ENCODE measurements at regions not wholly inside any gene's neighbourhood (a gene's known extent, or its start where the extent isn't known, plus 50 kb on each side); places are given as distances from the start of the nearest gene placed in this dataset.
"Not testable (repeated sequence)": the region's sequence is repeated elsewhere in the genome, so short reads cannot be mapped to it uniquely, and the experiment has no call there.

DNA sequence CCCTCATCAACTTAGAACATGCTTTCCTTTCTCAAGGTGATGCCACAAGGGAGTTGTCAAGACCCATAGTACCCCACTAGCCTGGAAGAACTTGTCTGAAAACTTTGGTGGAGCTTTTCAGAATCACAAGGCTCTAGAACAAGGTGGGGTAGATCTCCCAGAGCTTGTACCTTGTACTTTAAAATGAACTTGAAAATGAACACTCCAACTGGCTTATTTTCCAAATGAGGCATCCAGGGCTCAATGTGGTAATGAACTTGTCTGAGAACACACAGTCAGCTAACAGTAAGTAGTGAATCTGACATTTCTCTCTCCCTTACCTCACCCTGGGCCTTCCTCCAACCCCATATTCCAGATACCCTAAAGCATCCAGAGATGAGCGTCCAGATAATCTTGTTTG, 81.8 kb upstream of the THBS1 start:
- DNase-seq, result no peak

DNA sequence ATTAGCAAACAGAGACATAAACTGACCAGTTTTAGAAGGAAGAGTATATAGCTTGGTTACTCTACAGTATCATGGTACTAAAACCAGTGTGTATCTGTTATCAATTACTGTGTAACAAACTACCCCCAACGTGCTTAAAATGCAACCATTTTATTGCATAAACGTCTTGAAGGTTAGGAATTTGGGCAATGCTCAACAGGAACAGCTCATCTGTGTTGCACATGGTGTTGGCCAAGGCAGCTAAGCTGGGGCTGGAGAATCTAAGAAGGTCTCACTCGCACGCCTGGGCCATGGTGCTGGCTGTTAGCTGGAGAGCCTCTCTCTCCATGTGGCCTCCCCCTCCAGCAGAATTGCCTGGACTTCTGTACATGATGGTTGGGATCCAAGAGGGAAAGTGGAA, 81.2 kb upstream of the THBS1 start:
- no peak for DNase-seq

DNA sequence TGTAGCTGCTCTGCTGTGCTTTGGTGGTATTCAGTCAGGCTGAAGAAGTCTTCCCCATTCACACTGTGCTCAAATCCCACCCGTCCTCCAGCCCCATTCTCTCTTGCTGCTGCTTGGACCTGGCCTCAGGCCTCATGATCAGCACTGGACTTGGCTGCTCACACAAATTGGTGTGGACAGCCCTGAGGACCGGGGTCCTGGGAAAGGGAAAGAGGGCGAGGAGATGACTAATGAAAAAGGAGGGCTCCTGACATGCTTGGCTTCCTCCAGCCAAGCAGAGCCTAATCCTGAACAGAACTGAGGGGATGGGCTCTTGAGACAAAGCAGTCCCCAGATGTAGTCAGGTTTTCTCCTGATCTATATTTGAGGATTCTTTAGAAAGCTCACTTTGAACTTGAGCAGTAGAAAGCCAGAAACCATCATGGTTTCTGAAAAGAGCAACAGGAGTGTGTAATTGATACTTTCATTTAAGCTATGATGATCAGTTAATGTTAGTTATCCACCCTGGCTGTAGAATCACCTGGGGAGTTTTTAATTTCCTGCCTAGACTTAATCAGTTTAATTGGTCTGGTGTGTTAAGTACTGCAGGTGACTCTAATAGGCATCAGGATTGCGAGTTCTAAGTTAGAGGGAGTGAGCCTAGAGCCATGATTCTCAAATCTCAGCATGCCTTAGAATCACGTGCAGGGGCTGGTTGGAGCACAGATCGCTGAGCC, 79.4 kb upstream of the THBS1 start:
- no peak for DNase-seq

DNA sequence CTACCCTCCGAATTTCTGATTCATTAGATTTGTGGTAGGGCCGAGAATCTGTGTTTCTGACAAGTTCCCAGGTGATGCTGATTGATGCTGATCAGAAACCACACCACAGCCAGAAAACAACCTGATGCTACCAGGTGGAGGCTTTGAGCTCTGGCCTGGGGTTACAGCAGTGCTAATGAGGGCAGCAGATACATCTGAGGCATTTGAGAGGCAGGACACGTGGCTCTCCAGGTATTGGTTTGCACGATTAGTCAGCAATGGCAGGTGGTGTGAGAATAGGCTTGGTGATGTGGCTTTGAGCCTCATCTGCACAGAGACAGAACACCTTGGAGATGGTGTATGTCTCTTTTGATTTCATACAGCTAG, 78.8 kb upstream of the THBS1 start:
- DNase-seq, result no peak

DNA sequence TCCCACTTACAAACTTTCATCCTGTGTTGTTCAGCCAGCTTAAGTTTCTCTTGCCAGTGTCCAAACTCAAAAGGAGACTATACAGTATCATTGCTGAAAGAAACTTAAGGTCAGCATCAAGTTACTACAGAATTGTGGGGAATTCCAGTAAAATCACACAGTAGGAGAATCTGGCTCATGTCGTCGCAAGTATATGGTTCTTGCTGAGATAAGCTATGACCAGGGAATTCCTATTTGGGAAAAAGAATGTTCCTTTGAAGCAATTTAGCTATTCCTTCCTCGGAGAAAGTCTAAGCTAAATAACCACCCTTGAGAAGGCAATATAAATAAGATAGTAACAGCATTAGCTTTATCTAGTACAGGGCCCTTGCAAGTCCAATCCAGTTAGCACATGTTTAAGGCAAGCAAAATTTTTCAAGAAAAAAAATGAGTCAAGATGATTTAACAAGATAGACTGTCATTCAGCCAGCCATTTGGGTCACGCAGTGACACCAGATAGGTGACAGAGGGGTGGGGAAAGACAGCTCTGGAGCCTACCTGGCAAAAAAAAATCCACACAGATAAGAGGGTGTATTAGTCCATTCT, 78.2 kb upstream of the THBS1 start:
- no peak for DNase-seq

DNA sequence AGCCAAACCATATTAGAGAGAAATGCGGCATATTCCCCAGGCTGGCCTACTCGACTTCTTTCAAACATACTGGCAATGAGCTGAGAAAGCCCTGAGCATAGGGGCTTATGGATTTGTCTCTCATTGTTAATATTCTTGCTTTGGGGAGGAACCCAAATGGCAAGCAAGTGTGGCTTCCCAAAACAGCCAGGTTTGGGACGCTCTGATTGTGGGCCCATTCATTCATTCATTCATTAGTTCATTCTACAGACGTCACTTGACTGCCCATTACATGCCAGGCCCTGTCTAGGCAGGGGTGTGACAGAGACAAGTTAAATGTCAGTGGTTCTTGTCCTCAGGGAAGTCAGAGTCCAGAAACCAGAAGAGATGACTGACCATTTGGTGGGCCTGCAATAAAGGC, 77.4 kb upstream of the THBS1 start:
- no peak for DNase-seq

DNA sequence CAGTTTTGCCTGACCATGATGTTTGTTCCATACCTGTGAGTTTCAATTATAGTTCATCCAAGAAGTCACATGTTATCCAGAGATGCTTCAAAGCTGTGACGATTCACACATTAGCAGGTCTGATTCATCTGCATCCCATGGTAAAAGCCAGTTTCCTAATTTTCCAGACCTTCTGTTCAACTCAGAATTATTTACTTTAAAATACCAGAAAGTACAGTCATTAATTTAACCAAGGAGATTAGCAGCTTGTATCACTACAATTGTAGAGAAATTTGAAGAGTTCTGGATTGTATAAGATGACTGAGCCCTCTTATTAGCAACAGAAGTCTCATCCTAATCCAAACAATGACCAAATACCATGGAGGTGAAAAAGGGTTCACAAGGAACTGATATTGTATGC, 76.1 kb upstream of the THBS1 start:
- no peak for DNase-seq

DNA sequence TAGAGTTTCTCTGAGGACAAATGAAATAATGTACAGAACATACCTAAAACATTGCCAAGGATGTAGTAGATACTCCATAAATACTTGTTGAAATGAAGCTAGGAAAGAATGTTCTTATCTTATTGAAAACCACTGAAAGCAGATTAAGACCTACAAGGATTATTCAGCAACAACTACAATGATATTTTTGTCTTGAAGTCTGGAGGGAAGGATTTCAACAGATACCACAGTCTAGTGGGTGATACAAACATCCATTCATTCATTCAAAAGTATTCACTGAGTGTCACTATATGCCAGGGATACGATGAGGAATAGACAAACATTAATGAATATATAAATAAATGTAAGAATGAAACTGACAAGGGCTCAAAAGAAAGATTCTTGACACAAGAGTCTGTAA, 74.7 kb upstream of the THBS1 start:
- no peak for DNase-seq

DNA sequence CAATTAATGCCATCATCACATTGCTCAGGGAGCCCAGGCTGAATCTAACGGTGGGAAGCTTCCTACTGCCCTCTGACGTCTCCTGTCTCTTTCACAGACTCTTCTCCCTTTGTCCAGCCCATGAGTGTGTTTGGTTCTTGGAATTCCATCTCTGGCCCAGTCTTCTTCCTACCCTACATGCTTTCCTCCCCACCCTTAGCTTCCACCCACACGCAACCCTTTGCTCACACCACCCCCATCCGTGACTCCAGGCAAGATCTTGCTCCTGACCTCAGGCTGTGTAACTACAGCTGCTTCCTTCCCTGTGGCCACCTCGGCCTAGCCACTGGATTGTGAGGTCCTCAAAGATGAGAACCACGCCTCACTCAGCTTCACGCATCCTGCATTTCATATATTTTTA, 72.3 kb upstream of the THBS1 start:
- no peak for DNase-seq

DNA sequence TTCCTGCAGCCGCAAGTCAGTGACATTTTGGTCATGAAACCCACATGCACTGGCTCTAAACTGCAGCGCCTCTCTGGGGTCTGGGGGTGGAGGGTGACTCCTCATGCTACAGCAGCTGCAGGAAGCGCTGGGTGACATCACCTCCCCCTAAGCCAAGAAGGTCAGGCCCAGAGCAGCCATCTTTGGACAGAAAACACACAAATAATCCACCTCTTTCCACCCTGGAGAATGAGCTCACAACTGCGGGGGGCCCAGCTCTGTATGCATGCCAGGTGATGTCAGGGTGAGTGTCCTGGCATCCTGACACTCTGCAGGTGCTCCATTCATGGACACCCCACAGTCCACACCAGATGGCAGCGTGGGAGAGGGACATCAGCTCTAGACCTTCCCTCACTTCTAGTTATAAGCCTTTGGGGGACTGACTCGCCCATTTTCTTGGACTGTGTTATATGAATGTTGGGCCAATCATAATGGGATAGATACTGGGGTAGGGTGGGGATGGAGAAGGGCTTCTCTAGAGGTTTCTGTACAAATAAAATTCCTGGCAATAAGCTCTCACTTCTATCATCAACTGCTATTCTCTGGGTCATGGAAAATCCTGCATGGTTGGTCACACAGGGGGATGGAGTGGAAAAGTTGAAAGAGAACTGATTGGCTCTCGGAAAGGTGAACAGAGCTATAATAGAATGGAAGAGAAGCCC, 70.7 kb upstream of the THBS1 start:
- DNase-seq, result no peak

DNA sequence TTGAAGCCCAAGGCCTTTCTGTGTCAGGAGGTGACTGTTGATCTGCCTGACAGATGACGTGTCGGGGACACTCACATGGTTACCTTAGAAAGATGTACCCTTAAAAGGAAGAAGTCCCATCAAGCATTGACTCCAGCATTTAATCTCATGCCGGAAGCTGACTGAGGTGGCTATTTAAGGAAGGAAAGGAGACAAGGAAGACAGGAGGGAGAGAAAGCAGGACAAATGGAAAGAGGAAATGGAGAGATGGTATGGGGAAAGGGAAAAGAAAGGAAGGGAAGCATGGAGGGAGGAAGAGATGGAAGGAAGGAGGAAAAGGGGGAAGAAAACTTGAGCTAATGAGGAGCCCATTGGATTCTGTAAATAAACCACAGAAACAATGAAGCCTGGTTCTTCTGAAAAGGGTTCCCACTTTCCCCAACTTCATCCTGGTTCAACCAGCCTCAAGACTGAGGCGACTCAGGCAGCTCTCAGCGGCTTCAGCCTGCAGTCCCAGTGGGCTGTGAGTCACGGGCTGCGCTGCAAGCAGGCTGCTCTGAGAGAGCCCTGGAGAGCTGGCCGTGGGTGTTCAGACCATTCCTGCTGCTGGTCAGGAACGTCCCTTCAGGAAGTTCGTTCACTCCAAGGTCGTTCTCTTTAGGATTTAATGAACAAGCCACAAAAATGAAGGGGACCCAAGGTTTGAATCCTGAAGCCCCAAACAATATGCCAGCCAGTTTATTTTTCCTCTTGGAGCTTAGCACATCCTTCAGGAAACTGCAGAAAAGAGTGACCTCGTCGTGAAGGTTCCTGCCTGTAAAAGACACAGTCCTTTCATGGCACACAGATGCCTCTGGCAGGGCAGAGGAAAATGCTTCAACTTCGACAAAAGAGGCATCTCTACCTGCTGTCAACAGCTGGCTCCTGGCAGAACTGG, 69.6 kb upstream of the THBS1 start:
- no peak for DNase-seq

DNA sequence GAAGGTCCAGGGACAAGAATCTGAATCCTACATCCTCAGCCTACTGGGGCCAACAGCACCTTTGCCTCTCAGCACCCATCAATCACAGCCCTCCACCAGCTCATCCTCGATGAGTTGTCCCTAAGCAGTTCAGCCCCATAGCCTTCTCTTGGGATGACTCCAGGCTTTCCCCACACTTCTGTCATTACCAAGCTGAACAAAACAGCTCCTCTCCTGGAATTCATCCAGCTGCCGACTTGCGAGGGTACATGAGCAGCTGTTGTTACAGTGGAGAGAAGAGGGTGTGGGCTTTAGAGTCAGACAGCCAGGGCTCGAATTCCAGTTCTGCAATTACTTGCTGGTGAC, 69.0 kb upstream of the THBS1 start:
- DNase-seq, result no peak

DNA sequence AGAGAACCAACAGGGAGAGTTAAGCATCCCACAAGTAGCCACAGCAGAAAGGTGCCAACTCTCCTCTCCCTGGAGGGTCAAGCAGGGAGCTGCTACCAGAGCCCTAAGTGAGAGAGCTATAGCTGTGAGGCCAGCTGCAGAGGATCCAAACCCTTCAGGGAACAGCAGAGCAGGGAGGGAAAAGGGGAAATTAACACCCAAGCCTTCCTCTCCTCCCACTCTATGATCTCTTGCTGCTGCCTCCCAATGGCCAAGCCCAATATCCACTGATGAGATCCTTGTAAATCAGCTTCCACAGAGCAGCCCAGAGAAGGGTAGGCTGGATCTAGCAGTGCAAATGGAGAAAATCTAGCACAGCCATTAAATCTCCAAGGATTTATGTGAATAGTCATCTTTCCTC, 68.2 kb upstream of the THBS1 start:
- DNase-seq, result no peak

DNA sequence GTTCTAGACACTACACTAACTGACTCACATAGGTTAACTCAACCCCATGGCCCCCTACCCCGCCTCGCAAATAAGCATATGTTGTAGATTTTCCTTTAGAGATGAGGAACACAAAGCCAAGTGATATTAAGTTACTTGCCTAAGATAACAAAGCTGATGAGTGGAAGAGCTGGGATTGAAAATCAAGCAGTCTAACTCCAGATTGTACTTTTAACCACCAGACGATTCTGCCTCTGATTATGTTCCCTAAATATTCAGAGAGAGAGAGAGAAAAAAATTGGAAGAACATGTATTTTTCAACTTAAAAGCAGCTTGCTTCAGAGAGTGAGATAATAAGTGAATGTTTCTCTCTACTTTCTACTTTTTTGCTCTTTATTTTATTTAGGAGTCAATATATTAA, 66.9 kb upstream of the THBS1 start:
- no peak for DNase-seq

DNA sequence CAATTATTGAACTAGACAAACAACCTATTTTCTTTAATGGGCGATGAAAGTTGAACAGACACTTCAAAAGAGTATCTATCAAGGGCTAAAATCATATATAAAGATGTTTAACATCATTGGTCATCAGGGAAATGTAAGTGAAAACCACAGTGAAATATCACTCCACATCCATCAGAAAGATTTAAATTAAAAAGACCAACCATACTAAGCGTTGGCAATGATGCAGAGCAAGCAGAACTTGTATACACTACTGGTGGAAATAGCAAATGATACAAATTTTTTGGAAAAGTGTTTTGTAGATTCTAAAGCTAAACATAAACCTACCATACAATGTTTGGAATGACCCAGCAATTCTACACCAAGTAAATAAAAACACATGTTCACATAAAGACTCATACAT, 65.9 kb upstream of the THBS1 start:
- no peak for DNase-seq

DNA sequence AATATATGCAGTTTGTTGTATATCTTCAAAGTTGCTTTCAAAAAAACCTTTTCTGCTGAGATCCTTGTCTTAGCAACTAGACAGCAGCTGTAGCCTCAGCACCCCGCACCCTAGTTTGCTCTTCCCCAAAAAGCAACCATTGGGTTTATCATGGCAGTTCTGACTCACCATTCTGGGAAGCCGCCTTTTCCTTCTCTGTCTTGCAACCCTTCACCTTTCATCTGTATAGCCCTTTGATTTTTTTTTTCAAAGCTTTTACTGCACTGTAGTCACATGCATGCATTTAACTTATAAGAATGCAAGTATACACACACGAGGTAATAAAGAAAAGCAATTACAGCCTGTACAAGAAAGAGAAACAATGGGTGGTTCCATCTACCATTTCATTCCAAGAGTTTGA, 65.1 kb upstream of the THBS1 start:
- DNase-seq, result no peak

DNA sequence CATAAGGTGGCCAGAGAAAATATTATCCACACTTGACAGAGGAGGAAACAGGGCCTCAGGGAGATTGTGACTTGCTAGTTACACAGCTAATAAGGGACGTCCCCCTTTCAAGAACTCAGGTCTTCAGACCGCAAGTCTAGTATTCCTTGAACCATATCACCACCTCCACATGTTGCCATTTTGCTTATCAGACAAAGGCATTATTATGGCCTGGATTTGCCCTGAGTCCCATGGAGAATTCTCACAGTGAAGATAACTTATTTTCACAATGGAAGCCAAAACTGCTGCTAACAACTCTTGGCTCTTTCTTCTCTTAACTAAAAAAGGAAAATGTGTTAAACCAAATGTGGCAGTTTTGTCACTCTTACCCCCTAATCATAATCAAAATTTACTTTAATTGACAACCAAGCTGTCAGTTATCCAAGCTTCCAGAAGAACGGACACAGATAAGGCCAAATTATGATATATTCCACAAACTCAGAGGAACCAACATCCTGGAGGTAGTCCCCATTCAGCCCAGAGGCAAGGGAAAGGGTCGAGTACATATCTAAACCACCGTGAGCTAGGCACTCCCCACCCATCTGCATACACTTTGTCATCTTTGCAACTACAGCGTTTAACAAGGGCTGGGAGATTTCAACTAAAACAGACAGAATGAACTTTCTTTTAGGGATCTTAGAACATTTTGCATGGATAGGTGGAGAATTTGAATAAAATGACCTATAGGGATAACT, 63.6 kb upstream of the THBS1 start:
- DNase-seq, result no peak

DNA sequence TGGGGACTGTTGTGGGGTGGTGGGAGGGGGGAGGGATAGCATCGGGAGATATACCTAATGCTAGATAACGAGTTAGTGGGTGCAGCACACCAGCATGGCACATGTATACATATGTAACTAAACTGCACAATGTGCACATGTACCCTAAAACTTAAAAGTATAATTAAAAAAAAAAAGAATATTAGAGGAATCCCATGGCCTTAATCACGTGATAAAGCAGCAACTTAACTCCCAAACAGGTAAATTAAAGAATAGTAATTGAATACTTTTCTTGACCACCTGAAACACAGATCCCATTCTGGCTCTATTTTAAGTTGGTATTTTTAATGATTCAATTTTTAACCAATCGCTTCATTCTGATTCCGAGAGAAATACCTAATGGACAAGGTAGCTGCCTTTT, 56.9 kb upstream of the THBS1 start:
- not testable (repeated sequence) for DNase-seq

DNA sequence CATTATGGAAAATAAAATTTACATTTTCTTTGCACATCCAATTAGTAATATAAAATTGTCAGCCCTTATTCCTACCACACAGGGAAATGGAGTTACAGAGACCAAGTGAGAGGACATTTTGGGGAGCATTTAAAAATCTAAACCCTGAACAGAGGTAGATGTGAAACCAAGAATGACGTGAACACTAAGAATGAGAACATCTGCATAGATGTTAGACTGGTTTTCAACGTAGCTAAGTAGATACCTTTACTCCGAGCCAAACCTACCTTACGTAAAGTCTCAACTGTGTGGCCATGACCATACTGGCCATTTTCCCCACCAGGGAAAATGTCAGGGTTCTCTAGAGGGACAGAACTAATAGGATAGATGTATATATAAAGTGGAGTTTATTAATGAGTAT, 51.4 kb upstream of the THBS1 start:
- no peak for DNase-seq

DNA sequence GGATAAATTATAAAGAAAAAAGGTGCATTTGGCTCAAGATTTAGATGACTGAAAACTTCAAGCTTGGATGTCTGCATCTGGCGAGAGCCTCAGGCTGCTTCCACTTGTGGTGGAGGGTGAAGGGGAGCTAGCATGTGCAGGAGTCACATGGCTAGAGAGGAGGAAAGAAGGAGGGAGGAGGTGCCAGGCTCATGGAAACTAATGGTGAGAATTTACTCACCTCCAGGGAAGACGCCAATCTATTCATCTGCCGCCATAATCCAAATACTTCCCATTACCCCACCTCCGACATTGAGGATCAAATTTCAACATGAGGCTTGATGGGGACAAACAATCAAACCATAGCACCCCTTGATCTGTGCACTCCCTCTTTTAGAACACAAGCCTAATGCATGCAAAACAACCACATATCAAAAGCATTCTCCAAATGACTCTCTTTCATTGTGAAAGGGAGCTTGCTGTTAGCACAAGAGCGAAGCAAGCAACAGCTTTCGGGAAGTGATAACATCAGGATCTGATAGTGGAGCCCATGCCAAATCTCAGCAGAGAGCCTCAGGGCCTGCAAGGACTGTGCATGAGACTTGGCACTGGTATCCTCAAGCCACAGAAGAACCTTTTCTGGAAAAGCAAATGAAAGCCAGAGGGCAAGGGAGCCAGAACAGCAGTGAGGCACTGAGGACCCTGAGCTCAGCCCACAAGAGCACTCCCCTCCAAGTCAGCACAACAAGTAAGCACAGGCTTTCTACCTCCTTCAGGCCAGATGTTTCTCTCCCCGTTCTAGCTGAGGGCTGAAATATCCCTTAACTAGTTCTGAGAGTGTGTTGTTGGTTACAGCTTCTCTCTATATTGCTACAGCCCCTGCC, 50.2 kb upstream of the THBS1 start:
- no peak for DNase-seq

All from NCI-H1048 (cell line).